Erythroblast (primary cell): ENCODE measurements at regions not wholly inside any gene's neighbourhood (a gene's known extent, or its start where the extent isn't known, plus 50 kb on each side); places are given as distances from the start of the nearest gene placed in this dataset.

Experiments
- GATA1 ChIP-seq: IDR thresholded peaks from 2 replicates; pipeline ENCODE4 v1.6.1; 2011; ENCODE audit warnings: low read depth, mild to moderate bottlenecking, control low read depth, low read length, moderate library complexity
- POLR2A ChIP-seq: IDR thresholded peaks from 2 replicates; pipeline ENCODE4 v1.6.1; 2011; ENCODE audit warnings: mild to moderate bottlenecking, low read length

- TF ChIP-seq POLR2A = no peak
- no peak for TF ChIP-seq GATA1
These were observed 1091.3 kb upstream of the CDH6 start for GRCh38 chr5:30102185-30102584.
